GM12892 (cell line): ENCODE measurements at regions not wholly inside any gene's neighbourhood (a gene's known extent, or its start where the extent isn't known, plus 50 kb on each side); places are given as distances from the start of the nearest gene placed in this dataset.
"Not testable (repeated sequence)": the region's sequence is repeated elsewhere in the genome, so short reads cannot be mapped to it uniquely, and the experiment has no call there.

Experiments
- DNase-seq: peaks from one replicate; pipeline ENCODE4 v3.0.0; 2011; ENCODE audit not compliant: insufficient read length
- FAIRE-seq: peaks from 2 replicates; lab custom pipeline; 2011; peaks lifted over from hg19 to GRCh38; lab: Jason Lieb, UNC
- POLR2A ChIP-seq: IDR thresholded peaks from 2 replicates; pipeline ENCODE4 v1.6.1; 2011; ENCODE audit warnings: low read depth, low read length, control low read depth
- POLR2AphosphoS5 ChIP-seq: IDR thresholded peaks from 2 replicates; pipeline ENCODE4 v1.6.1; 2011; ENCODE audit warnings: low read depth, low read length, control low read depth
- TAF1 ChIP-seq: IDR thresholded peaks from 2 replicates; pipeline ENCODE4 v1.6.1; 2011; ENCODE audit warnings: low read depth, mild to moderate bottlenecking, control low read depth, low read length, borderline replicate concordance

GRCh38 chr1:191707288-191707687 lies 451.0 kb upstream of the RGS18 start:
- TF ChIP-seq POLR2AphosphoS5: no peak
- TF ChIP-seq POLR2A: no peak
- TF ChIP-seq TAF1: no peak
- no peak for FAIRE-seq
- no peak for DNase-seq

DNA sequence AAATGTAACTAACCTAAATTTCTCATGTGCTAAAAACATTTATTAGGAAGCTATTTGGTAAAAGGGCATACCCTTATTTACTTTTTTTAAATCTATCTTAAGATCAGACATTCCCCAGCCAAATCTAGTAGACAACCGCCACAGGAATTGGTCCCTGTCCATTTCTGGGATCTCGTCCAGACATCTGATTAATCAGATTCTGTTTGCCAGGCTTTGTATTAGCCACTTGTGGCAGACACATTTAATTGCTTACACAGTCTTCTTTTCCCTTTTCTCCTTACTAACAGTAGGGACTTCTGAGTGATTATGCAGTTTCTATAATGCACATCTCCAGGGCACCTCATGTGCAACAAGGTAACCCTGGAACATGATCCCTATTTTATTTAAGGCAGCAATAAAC lies 449.0 kb upstream of the RGS18 start:
- FAIRE-seq (no peak), DNase-seq (no peak)

GRCh38 chr1:191711961-191712360 lies 446.3 kb upstream of the RGS18 start:
- DNase-seq: no peak
- no peak for FAIRE-seq
- TF ChIP-seq TAF1: no peak
- TF ChIP-seq POLR2AphosphoS5: no peak
- no peak for TF ChIP-seq POLR2A

More for the DNA sequence above, 449.0 kb upstream of the RGS18 start:
- TF ChIP-seq TAF1: no peak
- no peak for TF ChIP-seq POLR2A
- TF ChIP-seq POLR2AphosphoS5: no peak

DNA sequence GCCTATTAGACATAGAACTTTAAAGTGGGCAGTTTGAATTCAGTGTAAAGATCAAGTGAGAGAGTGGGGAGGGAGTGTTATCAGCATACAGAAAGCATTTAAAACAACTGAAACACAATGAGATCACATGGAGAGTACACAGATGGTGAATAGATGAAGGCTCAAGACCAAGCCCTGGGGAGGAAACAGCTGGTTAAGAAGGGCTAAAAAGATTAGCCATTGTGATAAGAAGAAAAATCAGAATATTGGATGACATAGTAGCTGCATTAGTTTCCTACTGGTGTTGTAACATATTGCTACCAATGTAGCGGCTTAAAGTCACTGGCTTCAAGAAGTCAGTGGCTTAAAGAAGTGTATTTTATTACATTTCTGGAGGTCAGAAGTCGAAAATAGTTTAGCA lies 443.4 kb upstream of the RGS18 start:
- no peak for TF ChIP-seq POLR2A
- DNase-seq (no peak), FAIRE-seq (no peak)

- no peak for DNase-seq
- TF ChIP-seq TAF1 (no peak), POLR2AphosphoS5 (no peak), POLR2A (no peak)
- no peak for FAIRE-seq
These were observed 428.5 kb upstream of the RGS18 start for GRCh38 chr1:191729742-191730141.

- not testable (repeated sequence) for FAIRE-seq, DNase-seq
These were observed 426.5 kb upstream of the RGS18 start for GRCh38 chr1:191731608-191732302.

DNA sequence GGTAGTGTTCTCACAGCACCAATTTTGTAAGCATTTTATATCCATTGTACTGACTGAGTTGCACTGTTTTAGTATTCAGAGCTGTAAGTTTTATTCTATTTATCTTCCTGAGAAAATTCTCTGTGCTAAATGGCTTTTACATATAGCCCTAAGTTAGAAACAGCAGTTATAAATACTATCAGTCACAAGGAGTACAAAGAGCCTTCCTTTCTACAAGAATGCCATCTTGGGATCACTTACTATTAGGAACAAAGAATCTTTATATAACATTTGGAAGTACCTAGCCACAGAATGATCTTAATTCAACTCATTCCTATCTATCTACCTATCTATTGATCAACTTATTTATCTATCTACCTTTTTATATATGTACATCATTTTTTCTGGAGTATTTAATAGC lies 423.9 kb upstream of the RGS18 start:
- FAIRE-seq: no peak
- TF ChIP-seq POLR2AphosphoS5 (no peak), POLR2A (no peak), TAF1 (no peak)
- no peak for DNase-seq

GRCh38 chr1:191739544-191739943 lies 418.7 kb upstream of the RGS18 start:
- no peak for TF ChIP-seq TAF1
- TF ChIP-seq POLR2AphosphoS5: no peak
- TF ChIP-seq POLR2A: no peak
- FAIRE-seq (no peak), DNase-seq (no peak)

DNA sequence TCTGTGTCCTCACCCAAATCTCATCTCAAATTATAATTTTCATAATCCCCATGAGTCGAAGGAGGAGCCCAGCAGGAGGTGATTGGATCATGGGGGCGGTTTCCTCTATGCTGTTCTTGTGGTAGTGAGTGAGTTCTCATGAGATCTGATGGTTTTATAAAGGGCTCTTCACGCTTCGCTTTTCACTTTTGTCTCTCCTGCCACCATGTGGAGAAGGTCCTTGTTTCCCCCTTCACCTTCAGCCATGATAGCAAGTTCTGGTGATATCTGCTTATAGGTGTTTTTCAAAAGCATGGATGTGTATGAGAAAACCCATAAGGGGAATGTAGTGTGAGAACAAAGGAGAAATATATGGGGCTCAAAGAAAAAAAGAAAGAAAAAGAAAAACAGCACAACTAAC lies 405.9 kb upstream of the RGS18 start:
- DNase-seq: no peak
- FAIRE-seq: no peak
- TF ChIP-seq POLR2A (no peak), TAF1 (no peak), POLR2AphosphoS5 (no peak)

GRCh38 chr1:191760016-191760415 lies 398.2 kb upstream of the RGS18 start:
- FAIRE-seq (no peak), DNase-seq (no peak)
- TF ChIP-seq POLR2AphosphoS5 (no peak), POLR2A (no peak), TAF1 (no peak)

- TF ChIP-seq POLR2AphosphoS5 (no peak), TAF1 (no peak), POLR2A (no peak)
- no peak for FAIRE-seq
- no peak for DNase-seq
These were observed 369.7 kb upstream of the RGS18 start for GRCh38 chr1:191788551-191788950.

- no peak for FAIRE-seq
- no peak for TF ChIP-seq POLR2A
- TF ChIP-seq POLR2AphosphoS5: no peak
- no peak for TF ChIP-seq TAF1
- DNase-seq: no peak
These were observed 360.1 kb upstream of the RGS18 start for GRCh38 chr1:191798178-191798577.

- no peak for FAIRE-seq
- no peak for TF ChIP-seq POLR2A
- TF ChIP-seq TAF1: no peak
- no peak for TF ChIP-seq POLR2AphosphoS5
These were observed 354.0 kb upstream of the RGS18 start for GRCh38 chr1:191804311-191804710.

DNA sequence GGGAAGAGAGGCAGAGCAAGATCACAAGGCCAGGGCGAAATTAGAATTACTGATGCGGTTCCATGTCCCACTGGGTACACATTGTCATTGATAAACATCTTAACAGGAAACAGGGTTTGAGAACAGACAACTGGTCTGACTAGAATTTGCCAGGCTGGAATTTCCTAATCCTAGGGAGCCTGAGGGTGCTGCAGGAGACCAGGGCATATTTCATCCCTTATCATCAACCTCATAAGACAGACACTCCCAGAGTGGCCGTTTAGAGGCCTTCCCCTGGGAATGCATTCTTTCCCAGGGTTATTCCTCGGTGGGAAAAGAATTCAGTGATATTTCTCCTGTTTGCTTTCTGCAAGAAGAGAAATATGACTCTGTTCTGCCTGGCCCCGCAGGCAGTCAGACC lies 344.7 kb upstream of the RGS18 start:
- not testable (repeated sequence) for FAIRE-seq, DNase-seq

More at GRCh38 chr1:191804311-191804710, 354.0 kb upstream of the RGS18 start:
- no peak for DNase-seq
